A673 (cell line): ENCODE measurements at regions not wholly inside any gene's neighbourhood (a gene's known extent, or its start where the extent isn't known, plus 50 kb on each side); places are given as distances from the start of the nearest gene placed in this dataset.

Experiments used
- BruUV-seq: library from RNA; stranded (reverse); fragments of 400-500 nt; replicated peaks from 2 replicates; lab custom pipeline; 2021; lab: Mats Ljungman, UMichigan
- CTCF ChIA-PET: fragments of 300-600 bp; sonication (Branson Sonifier 250); formaldehyde crosslinking; loops from one replicate; lab custom pipeline; 2022; ENCODE audit warnings: antibody characterized with exemption; lab: Charles Lee
- POLR2A ChIA-PET: fragments of 300-600 bp; sonication (Branson Sonifier 250); formaldehyde crosslinking; loops from one replicate; lab custom pipeline; 2022; ENCODE audit warnings: antibody characterized with exemption; ENCODE audit not compliant: low non-redundant PET; lab: Charles Lee
- DNase-seq: peaks from one replicate; pipeline ENCODE4 v3.0.0-alpha.2; 2015; ENCODE audit warnings: low spot score
- H3K27ac ChIP-seq: fragments of 200-600 bp; sonication (generic); 2 replicates; pipeline ENCODE4 v1.5.1; 2016; ENCODE audit warnings: mixed run types, low read depth, mild to moderate bottlenecking, mixed read lengths, antibody characterized with exemption, low read length; ENCODE audit not compliant: poor library complexity, severe bottlenecking
- H3K27me3 ChIP-seq: fragments of 200-600 bp; sonication (generic); replicated peaks from 2 replicates; pipeline ENCODE4 v1.6.1; 2017; ENCODE audit warnings: mixed run types, low read depth, mild to moderate bottlenecking, mixed read lengths, antibody characterized with exemption, low read length; ENCODE audit not compliant: insufficient read depth, poor library complexity
- H3K36me3 ChIP-seq: fragments of 200-600 bp; sonication (generic); 2 replicates; pipeline ENCODE4 v1.6.1; 2016; ENCODE audit warnings: mixed run types, mild to moderate bottlenecking, mixed read lengths, antibody characterized with exemption, low read length; ENCODE audit not compliant: insufficient read depth, poor library complexity, severe bottlenecking
- H3K4me1 ChIP-seq: fragments of 200-600 bp; sonication (generic); 2 replicates; pipeline ENCODE4 v1.6.1; 2017; ENCODE audit warnings: mixed run types, mild to moderate bottlenecking, mixed read lengths, antibody characterized with exemption, low read length; ENCODE audit not compliant: insufficient read depth, poor library complexity, severe bottlenecking
- H3K4me3 ChIP-seq: fragments of 200-600 bp; sonication (generic); 2 replicates; pipeline ENCODE4 v1.5.1; 2016; ENCODE audit warnings: low read depth, mixed run types, mild to moderate bottlenecking, mixed read lengths, low read length; ENCODE audit not compliant: poor library complexity, severe bottlenecking
- H3K9me3 ChIP-seq: fragments of 200-600 bp; sonication (generic); 2 replicates; pipeline ENCODE4 v1.6.1; 2016; ENCODE audit warnings: mixed run types, low read depth, mild to moderate bottlenecking, mixed read lengths, antibody characterized with exemption, low read length; ENCODE audit not compliant: poor library complexity, severe bottlenecking
- EZH2 ChIP-seq: fragments of 200-600 bp; sonication (generic); IDR thresholded peaks from 2 replicates; pipeline ENCODE4 v1.6.1; 2017; ENCODE audit warnings: borderline replicate concordance, low read depth, mild to moderate bottlenecking, mixed read lengths, antibody characterized with exemption, low read length; ENCODE audit not compliant: poor library complexity, severe bottlenecking
- intact Hi-C: fragments of 100-400 bp; cut with micrococcal nuclease; formaldehyde crosslinking; loops from one replicate; pipeline ENCODE4 v1.10.0; 2022; ENCODE audit not compliant: unreplicated experiment
- TF ChIP-seq, protein P1 (sequence below): fragments of 300-800, 200-600 bp; sonication (generic); conservative IDR thresholded peaks from 2 replicates; pipeline ENCODE4 v1.5.1; 2017; ENCODE audit warnings: low read depth, mild to moderate bottlenecking, antibody characterized with exemption, low read length, moderate library complexity, mixed read lengths

DNA sequence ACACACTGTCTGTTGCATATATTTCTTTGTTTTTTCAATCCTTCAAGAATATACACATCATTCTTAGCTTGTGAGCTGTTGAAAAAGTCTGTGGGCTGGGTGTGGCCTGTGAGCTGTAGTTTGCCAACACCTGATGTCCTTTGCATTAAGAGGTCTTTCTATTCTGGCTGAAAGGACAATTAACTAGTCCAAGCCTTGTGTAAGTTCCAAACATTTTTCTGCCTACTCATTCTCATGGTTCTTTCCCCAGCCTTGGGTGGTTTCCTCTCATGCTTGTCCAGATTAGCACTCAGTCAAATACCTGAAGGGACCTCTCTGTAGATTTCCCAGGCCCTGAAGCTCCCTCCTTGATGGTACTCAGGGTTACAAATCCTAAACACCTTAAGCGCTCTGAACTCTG lies 57.8 kb upstream of the NABP1 start:
- ChIA-PET POLR2A (no interaction called here), CTCF (no interaction called here)
- Histone ChIP-seq H3K9me3 (no peaks in the 10 kb centered on the region), H3K27me3 (no peaks in the 10 kb centered on the region), H3K4me3 (no peak overlapping the region), H3K4me1 (peaks cover 5% of the 10 kb centered on the region), H3K36me3 (no peaks in the 10 kb centered on the region), H3K27ac (no peak overlapping the region)
- TF ChIP-seq, protein P1, sequence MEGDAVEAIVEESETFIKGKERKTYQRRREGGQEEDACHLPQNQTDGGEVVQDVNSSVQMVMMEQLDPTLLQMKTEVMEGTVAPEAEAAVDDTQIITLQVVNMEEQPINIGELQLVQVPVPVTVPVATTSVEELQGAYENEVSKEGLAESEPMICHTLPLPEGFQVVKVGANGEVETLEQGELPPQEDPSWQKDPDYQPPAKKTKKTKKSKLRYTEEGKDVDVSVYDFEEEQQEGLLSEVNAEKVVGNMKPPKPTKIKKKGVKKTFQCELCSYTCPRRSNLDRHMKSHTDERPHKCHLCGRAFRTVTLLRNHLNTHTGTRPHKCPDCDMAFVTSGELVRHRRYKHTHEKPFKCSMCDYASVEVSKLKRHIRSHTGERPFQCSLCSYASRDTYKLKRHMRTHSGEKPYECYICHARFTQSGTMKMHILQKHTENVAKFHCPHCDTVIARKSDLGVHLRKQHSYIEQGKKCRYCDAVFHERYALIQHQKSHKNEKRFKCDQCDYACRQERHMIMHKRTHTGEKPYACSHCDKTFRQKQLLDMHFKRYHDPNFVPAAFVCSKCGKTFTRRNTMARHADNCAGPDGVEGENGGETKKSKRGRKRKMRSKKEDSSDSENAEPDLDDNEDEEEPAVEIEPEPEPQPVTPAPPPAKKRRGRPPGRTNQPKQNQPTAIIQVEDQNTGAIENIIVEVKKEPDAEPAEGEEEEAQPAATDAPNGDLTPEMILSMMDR, result no peak
- TF ChIP-seq EZH2, result no peak
- DNase-seq, result no peak
- intact Hi-C loops, result no loop called here
- BruUV-seq, result no TSS peak

DNA sequence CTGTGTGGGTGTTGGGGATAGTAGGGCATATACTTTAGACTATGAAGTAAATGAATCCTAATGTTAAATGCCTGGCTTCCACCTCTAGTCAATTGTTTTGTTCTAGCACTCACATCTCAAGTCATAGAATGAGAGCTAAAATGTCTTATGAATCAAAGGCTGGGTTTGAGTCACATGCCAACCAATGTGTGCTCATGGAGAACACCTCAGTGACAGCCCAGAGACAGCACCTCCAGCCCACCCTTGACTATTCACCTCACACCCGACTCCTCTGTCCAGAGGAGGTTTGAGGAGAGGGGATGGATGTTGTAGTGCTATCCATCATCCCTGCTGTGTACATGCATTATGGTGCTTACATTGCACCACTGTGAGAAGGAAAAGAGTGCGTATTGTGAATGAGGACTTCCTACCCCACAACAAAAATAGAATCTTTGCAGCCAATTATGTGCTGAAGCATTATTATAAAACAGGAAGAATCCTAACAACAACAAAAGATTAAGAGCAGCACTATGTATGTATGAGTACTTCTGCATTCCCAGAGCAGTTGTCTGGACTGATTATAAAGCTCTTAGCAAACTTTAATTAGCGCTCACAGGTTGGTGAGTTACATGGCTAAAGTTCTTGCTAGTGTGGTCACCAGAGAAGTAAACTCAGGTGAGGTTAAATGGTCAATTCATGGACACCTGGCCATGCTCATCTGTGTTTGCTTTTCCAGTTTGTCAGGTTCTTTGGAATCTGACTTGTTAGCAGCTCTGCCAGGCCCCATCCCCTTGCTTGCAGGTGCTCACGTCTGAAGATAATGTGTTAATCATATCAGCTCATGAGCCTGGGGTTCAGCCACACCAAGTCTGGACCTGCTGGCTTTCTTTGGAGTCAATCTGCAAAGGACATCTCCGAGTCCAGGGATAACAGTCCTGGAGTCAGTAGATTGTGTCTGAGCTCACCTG lies 55.3 kb upstream of the NABP1 start:
- Histone ChIP-seq H3K36me3 (no peaks in the 10 kb centered on the region), H3K27me3 (no peaks in the 10 kb centered on the region), H3K4me1 (peaks cover 16% of the 10 kb centered on the region), H3K4me3 (no peak overlapping the region), H3K27ac (no peak overlapping the region), H3K9me3 (no peaks in the 10 kb centered on the region)
- ChIA-PET POLR2A (no interaction called here), CTCF (no interaction called here)
- DNase-seq, result no peak
- intact Hi-C loops, result no loop called here
- TF ChIP-seq, protein P1, result no peak
- TF ChIP-seq EZH2, result no peak
- BruUV-seq, result no TSS peak

DNA sequence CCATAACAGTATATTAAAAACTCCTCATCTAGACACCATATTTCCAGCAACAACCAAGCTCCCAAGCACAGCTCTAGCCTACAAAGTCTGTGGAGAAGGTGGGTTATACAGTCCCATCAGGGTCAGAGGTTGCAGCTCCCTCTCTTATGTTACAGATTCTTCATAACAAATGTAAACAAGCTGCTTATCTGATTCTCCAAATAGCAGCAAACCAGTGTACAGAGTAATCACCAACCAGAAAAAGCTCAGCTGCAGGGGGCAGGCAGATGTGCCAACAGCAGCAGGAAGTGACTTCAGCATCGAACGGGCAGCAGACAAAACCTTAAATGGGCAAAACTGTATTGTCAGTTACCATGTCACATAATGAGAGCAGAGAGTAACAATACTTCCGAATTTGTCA lies 52.9 kb upstream of the NABP1 start:
- no peaks in the 10 kb centered on the region for H3K27me3 ChIP-seq
- no peaks in the 10 kb centered on the region for H3K36me3 ChIP-seq
- intact Hi-C loops, result no loop called here
- peak overlapping the region; percentile 74 for H3K27ac ChIP-seq
- H3K4me1 ChIP-seq, result peaks cover 16% of the 10 kb centered on the region
- TF ChIP-seq EZH2, result no peak
- TF ChIP-seq, protein P1, result no peak
- ChIA-PET POLR2A (no interaction called here), CTCF (no interaction called here)
- peak; percentile 80 for DNase-seq
- no peak overlapping the region for H3K4me3 ChIP-seq
- no peaks in the 10 kb centered on the region for H3K9me3 ChIP-seq
- BruUV-seq, result no TSS peak
